RWPE1 (cell line): ENCODE measurements at regions not wholly inside any gene's neighbourhood (a gene's known extent, or its start where the extent isn't known, plus 50 kb on each side); places are given as distances from the start of the nearest gene placed in this dataset.

ENCODE experiments used
- CTCF ChIA-PET: fragments of 350-600 bp; sonication (Branson Sonifier 250); formaldehyde crosslinking; extraction: SDS; loops from one replicate; lab custom pipeline; 2021; lab: Yijun Ruan, JAX
- POLR2A ChIA-PET: fragments of 400-600 bp; formaldehyde crosslinking; extraction: SDS; loops from one replicate; lab custom pipeline; 2020; ENCODE audit warnings: antibody characterized with exemption; ENCODE audit not compliant: low non-redundant PET; lab: Yijun Ruan, JAX
- DNase-seq: peaks from one replicate; pipeline ENCODE4 v3.0.0; 2012; ENCODE audit warnings: low spot score
- H3K27ac ChIP-seq: fragments of 450-650 bp; 2 replicates; pipeline ENCODE4 v1.5.1; 2017
- TF ChIP-seq, protein P1 (sequence below): fragments of 450-650 bp; conservative IDR thresholded peaks from 2 replicates; pipeline ENCODE4 v1.5.1; 2017; ENCODE audit warnings: low read depth, mild to moderate bottlenecking

DNA sequence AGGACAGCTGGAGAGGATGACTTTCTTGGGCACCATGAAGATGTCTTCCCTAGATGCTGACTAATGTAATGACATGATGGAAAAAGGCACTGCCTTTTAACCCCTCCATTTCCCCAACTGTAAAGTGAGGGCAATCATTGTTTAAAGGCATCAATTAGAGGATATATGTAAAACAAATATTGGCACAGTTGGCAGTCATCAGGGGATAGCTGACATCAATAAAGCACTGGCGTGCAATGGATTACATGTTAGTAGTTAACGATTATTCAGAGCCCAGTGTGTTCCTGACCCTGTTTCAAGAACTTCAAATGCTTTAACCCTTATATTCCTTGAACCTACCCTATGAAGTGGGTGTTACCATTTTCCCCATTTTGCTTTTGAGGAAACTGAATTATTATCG lies 100.7 kb downstream of the TMEM114 start:
- POLR2A ChIA-PET: no interaction called here
- TF ChIP-seq, protein P1, sequence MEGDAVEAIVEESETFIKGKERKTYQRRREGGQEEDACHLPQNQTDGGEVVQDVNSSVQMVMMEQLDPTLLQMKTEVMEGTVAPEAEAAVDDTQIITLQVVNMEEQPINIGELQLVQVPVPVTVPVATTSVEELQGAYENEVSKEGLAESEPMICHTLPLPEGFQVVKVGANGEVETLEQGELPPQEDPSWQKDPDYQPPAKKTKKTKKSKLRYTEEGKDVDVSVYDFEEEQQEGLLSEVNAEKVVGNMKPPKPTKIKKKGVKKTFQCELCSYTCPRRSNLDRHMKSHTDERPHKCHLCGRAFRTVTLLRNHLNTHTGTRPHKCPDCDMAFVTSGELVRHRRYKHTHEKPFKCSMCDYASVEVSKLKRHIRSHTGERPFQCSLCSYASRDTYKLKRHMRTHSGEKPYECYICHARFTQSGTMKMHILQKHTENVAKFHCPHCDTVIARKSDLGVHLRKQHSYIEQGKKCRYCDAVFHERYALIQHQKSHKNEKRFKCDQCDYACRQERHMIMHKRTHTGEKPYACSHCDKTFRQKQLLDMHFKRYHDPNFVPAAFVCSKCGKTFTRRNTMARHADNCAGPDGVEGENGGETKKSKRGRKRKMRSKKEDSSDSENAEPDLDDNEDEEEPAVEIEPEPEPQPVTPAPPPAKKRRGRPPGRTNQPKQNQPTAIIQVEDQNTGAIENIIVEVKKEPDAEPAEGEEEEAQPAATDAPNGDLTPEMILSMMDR: no peak
- H3K27ac ChIP-seq: no peak overlapping the region
- CTCF ChIA-PET: no interaction called here
- no peak for DNase-seq

DNA sequence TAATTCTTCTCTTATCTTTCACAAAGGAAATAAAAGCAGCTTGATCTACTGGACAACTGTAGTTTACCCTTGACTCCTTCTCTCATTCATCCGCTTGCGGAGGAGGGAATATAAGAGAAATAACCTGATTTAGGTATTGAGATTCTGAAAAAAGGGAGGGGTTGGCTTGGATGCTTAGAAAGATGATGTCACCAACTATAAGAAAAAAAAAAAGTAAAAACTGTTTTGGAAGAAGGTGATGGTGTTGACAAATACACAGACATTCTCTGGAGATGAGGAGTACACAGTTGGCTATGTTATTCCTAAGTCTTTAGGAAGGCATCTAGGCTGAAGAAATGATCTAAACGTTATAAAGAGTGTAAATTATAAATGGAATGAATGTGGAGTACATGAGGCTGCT lies 103.3 kb downstream of the TMEM114 start:
- no peak for DNase-seq
- no peak overlapping the region for H3K27ac ChIP-seq
- ChIA-PET POLR2A (no interaction called here), CTCF (no interaction called here)
- TF ChIP-seq, protein P1: no peak

DNA sequence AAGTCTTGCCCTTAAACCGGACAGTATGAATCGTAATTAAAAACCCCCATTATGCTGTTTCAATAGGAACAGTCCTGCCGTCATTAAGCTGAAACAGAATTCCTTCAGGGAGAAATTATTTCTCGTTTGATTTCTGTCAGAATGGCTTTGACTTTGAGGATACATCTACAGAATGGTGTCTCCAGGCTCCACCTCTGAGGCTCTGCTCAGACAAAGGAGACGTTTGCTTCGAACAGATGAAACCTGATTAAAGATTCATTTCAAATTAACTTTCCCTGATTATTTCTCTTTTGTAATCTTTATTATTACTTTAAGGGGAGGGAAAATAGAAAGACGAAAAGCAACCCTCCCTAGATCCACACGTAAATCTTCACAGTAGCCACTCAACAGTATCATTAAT lies 106.9 kb downstream of the TMEM114 start:
- no peak overlapping the region for H3K27ac ChIP-seq
- no peak for DNase-seq
- TF ChIP-seq, protein P1: no peak
- POLR2A ChIA-PET: no interaction called here
- CTCF ChIA-PET: interaction anchor here (0.7 kb wide), 2 partner anchors 11 to 26 kb away, joined by 3 read pairs; no protein-coding TSS in a partner anchor

DNA sequence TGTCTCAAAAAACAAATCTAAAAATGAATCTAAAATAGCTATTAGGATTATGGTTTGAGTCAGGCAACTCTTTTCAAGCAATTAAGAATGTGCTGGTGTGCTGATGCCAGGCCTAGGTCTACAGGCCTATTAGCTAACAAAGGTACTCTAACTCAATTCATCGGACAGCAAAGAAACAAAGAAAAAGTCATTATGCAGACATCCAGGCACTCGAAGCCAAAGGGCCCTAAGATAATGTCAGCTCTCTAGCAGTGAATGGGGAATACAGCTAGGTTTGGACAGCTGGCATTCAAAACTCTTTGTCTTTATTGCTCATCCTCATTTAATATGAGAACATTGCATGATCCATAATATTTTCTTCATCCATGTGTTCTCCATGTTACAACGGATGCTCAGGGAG lies 108.5 kb downstream of the TMEM114 start:
- ChIA-PET POLR2A (no interaction called here), CTCF (interaction anchor here (0.5 to 0.7 kb wide), 2 partner anchors 12 to 1016 kb away, joined by 3 to 4 read pairs; no protein-coding TSS in a partner anchor)
- TF ChIP-seq, protein P1: no peak
- DNase-seq: no peak
- H3K27ac ChIP-seq: no peak overlapping the region

DNA sequence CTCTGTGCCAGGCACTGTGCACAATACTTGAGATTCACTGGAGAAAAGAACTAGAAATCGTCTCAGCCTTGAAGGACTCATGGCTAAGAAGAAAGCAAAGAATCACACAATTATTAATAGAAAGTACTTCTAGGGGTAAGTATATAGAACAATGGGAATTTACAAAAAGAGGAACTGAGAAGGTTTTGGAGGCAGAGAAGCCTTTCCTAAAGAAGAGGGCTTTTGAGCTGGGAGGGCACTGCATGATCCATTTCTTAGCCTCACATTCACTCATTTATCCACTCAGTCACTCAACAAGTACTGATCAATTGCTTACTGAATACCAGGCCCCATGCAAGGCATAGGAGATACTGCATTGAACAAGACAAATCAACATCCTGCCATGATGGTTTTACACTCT lies 113.5 kb downstream of the TMEM114 start:
- CTCF ChIA-PET: no interaction called here
- no peak for DNase-seq
- POLR2A ChIA-PET: no interaction called here
- no peak overlapping the region for H3K27ac ChIP-seq
- TF ChIP-seq, protein P1: no peak

DNA sequence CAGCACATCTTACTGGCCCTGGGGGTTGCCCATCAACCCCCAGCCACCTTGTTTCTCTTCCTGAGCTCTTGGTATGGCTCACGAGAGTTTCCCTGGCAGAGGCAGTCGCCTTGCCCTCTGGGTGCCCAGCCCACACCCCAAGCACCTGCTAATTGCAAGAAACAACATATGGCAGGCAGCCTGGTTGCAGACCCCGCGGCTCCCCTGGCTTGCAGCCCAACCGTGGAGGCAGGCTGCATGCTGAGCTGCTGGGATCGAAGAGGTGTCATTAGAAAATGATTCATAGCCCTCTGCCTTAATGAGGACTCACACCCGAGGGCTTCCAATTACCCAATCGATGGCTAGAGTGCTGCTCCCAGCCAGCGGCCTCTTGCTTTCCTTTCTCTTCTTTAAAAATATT lies 115.7 kb downstream of the TMEM114 start:
- no peak for DNase-seq
- POLR2A ChIA-PET: no interaction called here

More for the DNA sequence above, 115.7 kb downstream of the TMEM114 start:
- TF ChIP-seq, protein P1: no peak
- no peak overlapping the region for H3K27ac ChIP-seq
- CTCF ChIA-PET: interaction anchor here (0.6 kb wide), 1 partner anchor 302 kb away, joined by 3 read pairs; no protein-coding TSS in a partner anchor
